HG02973 (cell line): ENCODE measurements at regions not wholly inside any gene's neighbourhood (a gene's known extent, or its start where the extent isn't known, plus 50 kb on each side); places are given as distances from the start of the nearest gene placed in this dataset.

Experiments
- ATAC-seq: cut with Tn5 transposase; IDR thresholded peaks from one replicate; pipeline ENCODE4 v1.9.1; 2021; ENCODE audit warnings: moderate library complexity; ENCODE audit not compliant: unreplicated experiment

GRCh38 chr15:70430069-70430468, 332.4 kb upstream of the TLE3 start:
- ATAC-seq: no peak

GRCh38 chr15:70429056-70429722, 331.5 kb upstream of the TLE3 start:
- ATAC-seq: no peak

GRCh38 chr15:70428211-70428822, 330.6 kb upstream of the TLE3 start:
- ATAC-seq: no peak

GRCh38 chr15:70427167-70428120, 329.7 kb upstream of the TLE3 start:
- ATAC-seq: no peak

- ATAC-seq: no peak
These were observed 328.5 kb upstream of the TLE3 start for GRCh38 chr15:70426096-70426821.

- no peak for ATAC-seq
These were observed 327.3 kb upstream of the TLE3 start for GRCh38 chr15:70424937-70425411.

- ATAC-seq: no peak
These were observed 325.6 kb upstream of the TLE3 start for GRCh38 chr15:70423267-70423666.

GRCh38 chr15:70422342-70422741, 324.6 kb upstream of the TLE3 start:
- no peak for ATAC-seq

GRCh38 chr15:70420948-70421482, 323.3 kb upstream of the TLE3 start:
- ATAC-seq: no peak

GRCh38 chr15:70420086-70420947, 322.6 kb upstream of the TLE3 start:
- no peak for ATAC-seq

- ATAC-seq: no peak
These were observed 321.2 kb upstream of the TLE3 start for GRCh38 chr15:70418943-70419342.

- ATAC-seq: no peak
These were observed 319.8 kb upstream of the TLE3 start for GRCh38 chr15:70417535-70417934.

- no peak for ATAC-seq
These were observed 319.1 kb upstream of the TLE3 start for GRCh38 chr15:70416829-70417228.

- ATAC-seq: no peak
These were observed 317.7 kb upstream of the TLE3 start for GRCh38 chr15:70415398-70415797.

- ATAC-seq: no peak
These were observed 316.9 kb upstream of the TLE3 start for GRCh38 chr15:70414626-70415025.

- ATAC-seq: no peak
These were observed 315.1 kb upstream of the TLE3 start for GRCh38 chr15:70412794-70413193.

- ATAC-seq: no peak
These were observed 313.6 kb upstream of the TLE3 start for GRCh38 chr15:70411143-70411863.

GRCh38 chr15:70410371-70410985, 312.8 kb upstream of the TLE3 start:
- ATAC-seq: no peak

GRCh38 chr15:70409388-70409787, 311.7 kb upstream of the TLE3 start:
- no peak for ATAC-seq
